Activated CD4-positive, alpha-beta memory T cell treated with anti-CD3 and anti-CD28 coated beads for 36 hours (primary cell): ENCODE measurements at regions not wholly inside any gene's neighbourhood (a gene's known extent, or its start where the extent isn't known, plus 50 kb on each side); places are given as distances from the start of the nearest gene placed in this dataset.

Source experiments
- CTCF ChIA-PET: fragments of 350-600 bp; sonication (Branson Sonifier 250); formaldehyde crosslinking; loops from one replicate; lab custom pipeline; 2021; ENCODE audit warnings: antibody characterized with exemption, inconsistent platforms; lab: Charles Lee
- POLR2A ChIA-PET: fragments of 350-600 bp; sonication (Branson Sonifier 250); formaldehyde crosslinking; loops from one replicate; lab custom pipeline; 2021; ENCODE audit warnings: antibody characterized with exemption; lab: Charles Lee
- DNase-seq: peaks from one replicate; pipeline ENCODE4 v3.0.0-alpha.2; 2020
- H3K27ac Mint-ChIP-seq: one replicate; pipeline ENCODE4 v1.8.0; 2021; ENCODE audit warnings: mixed read lengths
- H3K27me3 Mint-ChIP-seq: one replicate; pipeline ENCODE4 v1.8.0; 2021; ENCODE audit warnings: mixed read lengths
- H3K36me3 Mint-ChIP-seq: one replicate; pipeline ENCODE4 v1.8.0; 2021; ENCODE audit warnings: mixed read lengths
- H3K4me1 Mint-ChIP-seq: one replicate; pipeline ENCODE4 v1.8.0; 2021; ENCODE audit warnings: low read depth, mixed read lengths
- H3K4me3 Mint-ChIP-seq: one replicate; pipeline ENCODE4 v1.8.0; 2021; ENCODE audit warnings: mild to moderate bottlenecking, mixed read lengths
- H3K9me3 Mint-ChIP-seq: one replicate; pipeline ENCODE4 v1.8.0; 2021; ENCODE audit warnings: mixed read lengths
- intact Hi-C: fragments of 100-400 bp; cut with micrococcal nuclease; formaldehyde crosslinking; loops from one replicate; pipeline ENCODE4 v1.15.1; 2023

GRCh38 chr5:40314275-40314674 lies 365.4 kb upstream of the PTGER4 start:
- intact Hi-C loops, result no loop called here
- no peak for DNase-seq
- Mint-ChIP-seq H3K9me3 (no peaks in the 10 kb centered on the region), H3K27ac (no peak overlapping the region), H3K27me3 (no peaks in the 10 kb centered on the region), H3K4me3 (no peak overlapping the region), H3K4me1 (peaks cover 6% of the 10 kb centered on the region), H3K36me3 (no peaks in the 10 kb centered on the region)
- POLR2A ChIA-PET, result no interaction called here
- CTCF ChIA-PET, result no interaction called here

GRCh38 chr5:40312205-40312604 lies 367.5 kb upstream of the PTGER4 start:
- H3K27me3 Mint-ChIP-seq, result no peaks in the 10 kb centered on the region

GRCh38 chr5:40309851-40310250 lies 369.9 kb upstream of the PTGER4 start:
- POLR2A ChIA-PET, result no interaction called here
- no peak for DNase-seq
- CTCF ChIA-PET, result no interaction called here
- intact Hi-C loops, result no loop called here
- H3K4me3 Mint-ChIP-seq, result no peak overlapping the region
- H3K4me1 Mint-ChIP-seq, result peaks cover 9% of the 10 kb centered on the region
- H3K27ac Mint-ChIP-seq, result no peak overlapping the region
- H3K9me3 Mint-ChIP-seq, result no peaks in the 10 kb centered on the region
- H3K27me3 Mint-ChIP-seq, result no peaks in the 10 kb centered on the region
- H3K36me3 Mint-ChIP-seq, result no peaks in the 10 kb centered on the region

More at GRCh38 chr5:40312205-40312604, 367.5 kb upstream of the PTGER4 start:
- POLR2A ChIA-PET, result no interaction called here
- no peak for DNase-seq
- Mint-ChIP-seq H3K27ac (no peak overlapping the region), H3K9me3 (no peaks in the 10 kb centered on the region), H3K36me3 (no peaks in the 10 kb centered on the region), H3K4me3 (no peak overlapping the region), H3K4me1 (peaks cover 12% of the 10 kb centered on the region)
- intact Hi-C loops, result loop anchor here (2.0 kb wide), 1 partner anchor 21 kb away; no protein-coding TSS in a partner anchor
- CTCF ChIA-PET, result interaction anchor here (0.6 kb wide), 1 partner anchor 12 kb away, joined by 4 read pairs; no protein-coding TSS in a partner anchor

- intact Hi-C loops, result loop anchor here (1.0 kb wide), 1 partner anchor 32 kb away; no protein-coding TSS in a partner anchor
- Mint-ChIP-seq H3K27me3 (no peaks in the 10 kb centered on the region), H3K4me1 (peaks cover 9% of the 10 kb centered on the region), H3K4me3 (no peak overlapping the region), H3K36me3 (no peaks in the 10 kb centered on the region), H3K9me3 (no peaks in the 10 kb centered on the region), H3K27ac (no peak overlapping the region)
- no peak for DNase-seq
- ChIA-PET POLR2A (no interaction called here), CTCF (no interaction called here)
These were observed 370.8 kb upstream of the PTGER4 start for GRCh38 chr5:40308867-40309266.

GRCh38 chr5:40307920-40308319 lies 371.8 kb upstream of the PTGER4 start:
- Mint-ChIP-seq H3K4me1 (peaks cover 9% of the 10 kb centered on the region), H3K9me3 (no peaks in the 10 kb centered on the region), H3K27me3 (no peaks in the 10 kb centered on the region), H3K27ac (no peak overlapping the region), H3K4me3 (no peak overlapping the region), H3K36me3 (no peaks in the 10 kb centered on the region)
- DNase-seq, result no peak
- intact Hi-C loops, result loop anchor here (1.0 kb wide), 1 partner anchor 31 kb away; no protein-coding TSS in a partner anchor
- POLR2A ChIA-PET, result no interaction called here
- CTCF ChIA-PET, result no interaction called here

- Mint-ChIP-seq H3K27ac (no peak overlapping the region), H3K36me3 (no peaks in the 10 kb centered on the region), H3K27me3 (no peaks in the 10 kb centered on the region), H3K9me3 (no peaks in the 10 kb centered on the region), H3K4me1 (peaks cover 7% of the 10 kb centered on the region), H3K4me3 (no peak overlapping the region)
- ChIA-PET POLR2A (no interaction called here), CTCF (no interaction called here)
- intact Hi-C loops, result no loop called here
- no peak for DNase-seq
These were observed 372.7 kb upstream of the PTGER4 start for GRCh38 chr5:40306869-40307487.

GRCh38 chr5:40292006-40292405 lies 387.7 kb upstream of the PTGER4 start:
- POLR2A ChIA-PET, result no interaction called here
- intact Hi-C loops, result no loop called here
- Mint-ChIP-seq H3K4me1 (peaks cover 12% of the 10 kb centered on the region), H3K9me3 (peaks cover 4% of the 10 kb centered on the region), H3K27ac (no peak overlapping the region), H3K4me3 (no peak overlapping the region), H3K27me3 (no peaks in the 10 kb centered on the region), H3K36me3 (peaks cover 6% of the 10 kb centered on the region)
- CTCF ChIA-PET, result no interaction called here
- DNase-seq, result no peak

- H3K4me3 Mint-ChIP-seq, result no peak overlapping the region
These were observed 388.4 kb upstream of the PTGER4 start for GRCh38 chr5:40291338-40291737.

GRCh38 chr5:40288800-40289485 lies 390.8 kb upstream of the PTGER4 start:
- intact Hi-C loops, result no loop called here
- Mint-ChIP-seq H3K4me3 (no peak overlapping the region), H3K9me3 (peaks cover 4% of the 10 kb centered on the region), H3K27ac (no peak overlapping the region), H3K4me1 (peaks cover 12% of the 10 kb centered on the region), H3K27me3 (no peaks in the 10 kb centered on the region), H3K36me3 (peaks cover 6% of the 10 kb centered on the region)
- ChIA-PET POLR2A (no interaction called here), CTCF (no interaction called here)
- no peak for DNase-seq

More at GRCh38 chr5:40291338-40291737, 388.4 kb upstream of the PTGER4 start:
- Mint-ChIP-seq H3K27ac (no peak overlapping the region), H3K4me1 (peaks cover 12% of the 10 kb centered on the region), H3K36me3 (peaks cover 6% of the 10 kb centered on the region), H3K27me3 (no peaks in the 10 kb centered on the region), H3K9me3 (peaks cover 4% of the 10 kb centered on the region)
- POLR2A ChIA-PET, result no interaction called here
- intact Hi-C loops, result no loop called here
- CTCF ChIA-PET, result no interaction called here
- no peak for DNase-seq

- peaks cover 4% of the 10 kb centered on the region for H3K4me1 Mint-ChIP-seq
- DNase-seq, result no peak
- ChIA-PET CTCF (interaction anchor here (0.6 kb wide), 1 partner anchor 51 kb away, joined by 4 read pairs; no protein-coding TSS in a partner anchor), POLR2A (interaction anchor here (1.7 kb wide), 1 partner anchor 61 kb away, joined by 4 read pairs; no protein-coding TSS in a partner anchor)
- H3K36me3 Mint-ChIP-seq, result no peaks in the 10 kb centered on the region
- H3K27me3 Mint-ChIP-seq, result no peaks in the 10 kb centered on the region
- no peaks in the 10 kb centered on the region for H3K9me3 Mint-ChIP-seq
- H3K27ac Mint-ChIP-seq, result peak overlapping the region; percentile 21
- no peak overlapping the region for H3K4me3 Mint-ChIP-seq
- intact Hi-C loops, result no loop called here
These were observed 394.9 kb upstream of the PTGER4 start for GRCh38 chr5:40284863-40285262.

- Mint-ChIP-seq H3K4me3 (no peak overlapping the region), H3K27ac (peak overlapping the region; percentile 97), H3K9me3 (no peaks in the 10 kb centered on the region), H3K4me1 (peaks cover 59% of the 10 kb centered on the region), H3K27me3 (no peaks in the 10 kb centered on the region), H3K36me3 (no peaks in the 10 kb centered on the region)
- no peak for DNase-seq
- ChIA-PET CTCF (interaction anchor here (1.5 to 1.6 kb wide), 2 partner anchors 12 to 407 kb away, joined by 4 to 6 read pairs; no protein-coding TSS in a partner anchor), POLR2A (interaction anchor here (1.5 to 2.8 kb wide), 3 partner anchors 54 to 126 kb away, joined by 5 to 21 read pairs (median 13); no protein-coding TSS in a partner anchor)
- intact Hi-C loops, result loop anchor here (5.0 kb wide), 1 partner anchor 107 kb away; no protein-coding TSS in a partner anchor
These were observed 400.8 kb upstream of the PTGER4 start for GRCh38 chr5:40278881-40279280.
